H9 (cell line): ENCODE measurements at regions not wholly inside any gene's neighbourhood (a gene's known extent, or its start where the extent isn't known, plus 50 kb on each side); places are given as distances from the start of the nearest gene placed in this dataset.

Experiments used
- DNase-seq: peaks from one replicate; pipeline ENCODE4 v3.0.0-alpha.2; 2017
- H2AFZ ChIP-seq: one replicate; pipeline ENCODE4 v1.6.1; 2013; ENCODE audit warnings: mild to moderate bottlenecking, low read length, control low read depth, moderate library complexity
- H2AK5ac ChIP-seq: 2 replicates; pipeline ENCODE4 v1.6.1; 2013; ENCODE audit warnings: low read length, control low read depth, mixed read lengths; ENCODE audit not compliant: insufficient read length
- H2BK120ac ChIP-seq: one replicate; pipeline ENCODE4 v1.6.1; 2013; ENCODE audit warnings: low read depth, mild to moderate bottlenecking, low read length, control low read depth, inconsistent platforms; ENCODE audit not compliant: poor library complexity, severe bottlenecking
- H2BK12ac ChIP-seq: 2 replicates; pipeline ENCODE4 v1.6.1; 2013; ENCODE audit warnings: low read length, control low read depth, mixed read lengths, low read depth; ENCODE audit not compliant: insufficient read length
- H2BK15ac ChIP-seq: 2 replicates; pipeline ENCODE4 v1.6.1; 2013; ENCODE audit warnings: low read depth, low read length, control low read depth
- H2BK20ac ChIP-seq: one replicate; pipeline ENCODE4 v1.6.1; 2013; ENCODE audit warnings: low read depth, mild to moderate bottlenecking, low read length, control low read depth, inconsistent platforms; ENCODE audit not compliant: poor library complexity, severe bottlenecking
- H2BK5ac ChIP-seq: 2 replicates; pipeline ENCODE4 v1.6.1; 2013; ENCODE audit warnings: low read length, control low read depth, mixed read lengths; ENCODE audit not compliant: insufficient read length
- H3K14ac ChIP-seq: 2 replicates; pipeline ENCODE4 v1.6.1; 2013; ENCODE audit warnings: low read length, control low read depth; ENCODE audit not compliant: insufficient read depth
- H3K18ac ChIP-seq: 2 replicates; pipeline ENCODE4 v1.6.1; 2013; ENCODE audit warnings: low read depth, mild to moderate bottlenecking, mixed read lengths, low read length, control low read depth; ENCODE audit not compliant: insufficient read length
- H3K23ac ChIP-seq: 2 replicates; pipeline ENCODE4 v1.6.1; 2013; ENCODE audit warnings: low read length, control low read depth, mixed read lengths, low read depth; ENCODE audit not compliant: insufficient read length
- H3K23me2 ChIP-seq: 2 replicates; pipeline ENCODE4 v1.6.1; 2013; ENCODE audit warnings: low read depth, mild to moderate bottlenecking, mixed read lengths, low read length, control low read depth; ENCODE audit not compliant: insufficient read length, poor library complexity, severe bottlenecking
- H3K27ac ChIP-seq: 2 replicates; pipeline ENCODE4 v1.5.1; 2013; ENCODE audit warnings: low read length, control low read depth, mixed read lengths, low read depth; ENCODE audit not compliant: insufficient read length
- H3K27me3 ChIP-seq: 2 replicates; pipeline ENCODE4 v1.6.1; 2013; ENCODE audit warnings: low read length, control low read depth, inconsistent platforms; ENCODE audit not compliant: insufficient read depth
- H3K4ac ChIP-seq: 2 replicates; pipeline ENCODE4 v1.6.1; 2013; ENCODE audit warnings: low read depth, mild to moderate bottlenecking, control low read depth, inconsistent platforms, low read length, moderate library complexity
- H3K4me1 ChIP-seq: 2 replicates; pipeline ENCODE4 v1.6.1; 2013; ENCODE audit warnings: low read length, control low read depth, inconsistent platforms; ENCODE audit not compliant: insufficient read depth
- H3K4me2 ChIP-seq: 2 replicates; pipeline ENCODE4 v1.6.1; 2013; ENCODE audit warnings: low read length, control low read depth, mixed read lengths; ENCODE audit not compliant: insufficient read length, insufficient read depth
- H3K56ac ChIP-seq: 2 replicates; pipeline ENCODE4 v1.6.1; 2013; ENCODE audit warnings: low read depth, mild to moderate bottlenecking, mixed read lengths, low read length, control low read depth; ENCODE audit not compliant: insufficient read length
- H3K79me1 ChIP-seq: 2 replicates; pipeline ENCODE4 v1.6.1; 2013; ENCODE audit warnings: low read depth, mild to moderate bottlenecking, moderate library complexity, low read length, control low read depth, inconsistent platforms; ENCODE audit not compliant: insufficient read depth, poor library complexity, severe bottlenecking
- H3K79me2 ChIP-seq: 2 replicates; pipeline ENCODE4 v1.6.1; 2013; ENCODE audit warnings: low read length, control low read depth, inconsistent platforms; ENCODE audit not compliant: insufficient read depth
- H3K9ac ChIP-seq: 2 replicates; pipeline ENCODE4 v1.6.1; 2013; ENCODE audit warnings: low read length, control low read depth, mixed read lengths; ENCODE audit not compliant: insufficient read length; ENCODE audit errors: extremely low read depth
- H3K9me3 ChIP-seq: one replicate; pipeline ENCODE4 v1.6.1; 2013; ENCODE audit warnings: low read depth, low read length, inconsistent platforms; ENCODE audit not compliant: control insufficient read depth
- H3T11ph ChIP-seq: one replicate; pipeline ENCODE4 v1.6.1; 2013; ENCODE audit warnings: mild to moderate bottlenecking, low read length, control low read depth, inconsistent platforms
- H4K20me1 ChIP-seq: one replicate; pipeline ENCODE4 v1.6.1; 2013; ENCODE audit not compliant: control insufficient read depth, insufficient read length, insufficient read depth
- H4K5ac ChIP-seq: 2 replicates; pipeline ENCODE4 v1.6.1; 2013; ENCODE audit warnings: low read depth, mild to moderate bottlenecking, mixed read lengths, low read length, control low read depth; ENCODE audit not compliant: insufficient read length
- H4K8ac ChIP-seq: replicated peaks from 2 replicates; pipeline ENCODE4 v1.6.1; 2013; ENCODE audit warnings: low read length, control low read depth, mixed read lengths, low read depth; ENCODE audit not compliant: insufficient read length
- H4K91ac ChIP-seq: 2 replicates; pipeline ENCODE4 v1.6.1; 2013; ENCODE audit warnings: low read depth, mild to moderate bottlenecking, moderate library complexity, mixed read lengths, low read length, control low read depth; ENCODE audit not compliant: insufficient read length
- H3K27ac Mint-ChIP-seq, 3 experiments: 2 replicates in 2 of 3; 3 replicates in 1 of 3; pipeline ENCODE4 v1.8.0; 2020 to 2021; ENCODE audit warnings: mixed read lengths in 3 of 3, mild to moderate bottlenecking in 1 of 3, moderate library complexity in 1 of 3
- H3K27me3 Mint-ChIP-seq: 2 replicates; pipeline ENCODE4 v1.8.0; 2021; ENCODE audit warnings: low read depth, mild to moderate bottlenecking, moderate library complexity, mixed read lengths
- H3K36me3 Mint-ChIP-seq, 3 experiments: 2 replicates in 2 of 3; 3 replicates in 1 of 3; pipeline ENCODE4 v1.8.0; 2020 to 2021; ENCODE audit warnings: low read depth in 3 of 3, mixed read lengths in 3 of 3; ENCODE audit not compliant: insufficient read depth in 1 of 3
- H3K4me1 Mint-ChIP-seq, 2 experiments: 2 replicates each; pipeline ENCODE4 v1.8.0; 2020; ENCODE audit warnings: mixed read lengths in 2 of 2
- H3K4me3 Mint-ChIP-seq, 2 experiments: 2 replicates in 1 of 2; 3 replicates in 1 of 2; pipeline ENCODE4 v1.8.0; 2020 to 2021; ENCODE audit warnings: mild to moderate bottlenecking in 2 of 2, mixed read lengths in 2 of 2, moderate library complexity in 1 of 2
- H3K9me3 Mint-ChIP-seq, 2 experiments: 2 replicates in 1 of 2; 3 replicates in 1 of 2; pipeline ENCODE4 v1.8.0; 2020; ENCODE audit warnings: mild to moderate bottlenecking in 2 of 2, mixed read lengths in 2 of 2, moderate library complexity in 1 of 2
- CTCF ChIP-seq: fragments of 200-600 bp; sonication (generic); conservative IDR thresholded peaks from 3 replicates; pipeline ENCODE4 v1.8.0; 2021; ENCODE audit warnings: antibody characterized with exemption, mild to moderate bottlenecking
- WGBS: extraction: QIAGEN DNeasy Blood & Tissue Kit; methylation state at CpG from one replicate; pipeline ENCODE4 v1.1.7; 2013; ENCODE audit warnings: missing lambda C conversion rate, low lambda C conversion rate, mixed read lengths; ENCODE audit not compliant: insufficient read length; ENCODE audit errors: extremely low coverage; 5-methylcytosine and 5-hydroxymethylcytosine counted together

- Histone ChIP-seq H2BK12ac (no peak overlapping the region), H3K9ac (no peak overlapping the region), H4K5ac (no peak overlapping the region), H4K20me1 (no peaks in the 10 kb centered on the region), H3K56ac (no peak overlapping the region), H3K79me1 (no peaks in the 10 kb centered on the region), H2AK5ac (no peak overlapping the region), H3K4ac (no peak overlapping the region), H2BK120ac (no peak overlapping the region), H4K8ac (no peak overlapping the region), H3K23me2 (no peaks in the 10 kb centered on the region), H3K9me3 (no peaks in the 10 kb centered on the region), H2AFZ (no peak overlapping the region), H3K23ac (no peak overlapping the region), H3K4me1 (no peaks in the 10 kb centered on the region), H3K27me3 (no peaks in the 10 kb centered on the region), H2BK5ac (no peak overlapping the region), H3K4me2 (no peak overlapping the region), H3K14ac (no peak overlapping the region), H2BK15ac (no peak overlapping the region), H3K27ac (no peak overlapping the region), H3T11ph (no peak overlapping the region), H3K79me2 (no peaks in the 10 kb centered on the region), H2BK20ac (no peak overlapping the region), H3K18ac (no peak overlapping the region), H4K91ac (no peak overlapping the region)
- Mint-ChIP-seq H3K27me3 (no peaks in the 10 kb centered on the region), H3K4me1 (no peaks in the 10 kb centered on the region), H3K9me3 (no peaks in the 10 kb centered on the region), H3K36me3 (no peaks in the 10 kb centered on the region), H3K27ac (no peak overlapping the region), H3K4me3 (no peak overlapping the region)
- WGBS = no CpG with 5 or more reads among the region's 3 CpGs
- DNase-seq = no peak
- TF ChIP-seq CTCF = no peak
Measured at GRCh38 chr12:89126712-89127111, 225.6 kb downstream of the DUSP6 start.
